NCI-H748 (cell line): ENCODE measurements at regions not wholly inside any gene's neighbourhood (a gene's known extent, or its start where the extent isn't known, plus 50 kb on each side); places are given as distances from the start of the nearest gene placed in this dataset.
A peak's percentile ranks its signal among the peaks of the same experiment; 100 is the strongest.

ENCODE experiments used
- DNase-seq: peaks from one replicate; lab custom pipeline; 2025; ENCODE audit not compliant: unreplicated experiment; lab: John Stamatoyannopoulos, UW

- no peak for DNase-seq
These were observed 370.6 kb upstream of the ROBO2 start for GRCh38 chr3:76669322-76669721.

GRCh38 chr3:76673171-76673570 is 366.7 kb upstream of the ROBO2 start:
- no peak for DNase-seq

- peak; percentile 8 for DNase-seq
These were observed 360.4 kb upstream of the ROBO2 start for GRCh38 chr3:76679541-76679940.

- DNase-seq: no peak
These were observed 356.6 kb upstream of the ROBO2 start for GRCh38 chr3:76683256-76683655.

GRCh38 chr3:76684946-76685345 is 355.0 kb upstream of the ROBO2 start:
- no peak for DNase-seq

- no peak for DNase-seq
These were observed 354.0 kb upstream of the ROBO2 start for GRCh38 chr3:76685858-76686257.

GRCh38 chr3:76687019-76687418 is 352.9 kb upstream of the ROBO2 start:
- DNase-seq: no peak

- peak; percentile 56 for DNase-seq
These were observed 345.8 kb upstream of the ROBO2 start for GRCh38 chr3:76694063-76694462.

- no peak for DNase-seq
These were observed 341.7 kb upstream of the ROBO2 start for GRCh38 chr3:76698136-76698706.

GRCh38 chr3:76699846-76700245 is 340.1 kb upstream of the ROBO2 start:
- DNase-seq: no peak

GRCh38 chr3:76700323-76700722 is 339.6 kb upstream of the ROBO2 start:
- no peak for DNase-seq

- no peak for DNase-seq
These were observed 337.2 kb upstream of the ROBO2 start for GRCh38 chr3:76702676-76703075.

GRCh38 chr3:76715426-76715825 is 324.5 kb upstream of the ROBO2 start:
- DNase-seq: no peak

GRCh38 chr3:76723366-76723765 is 316.5 kb upstream of the ROBO2 start:
- no peak for DNase-seq

GRCh38 chr3:76724075-76724474 is 315.8 kb upstream of the ROBO2 start:
- DNase-seq: no peak

GRCh38 chr3:76724706-76725105 is 315.2 kb upstream of the ROBO2 start:
- DNase-seq: no peak

GRCh38 chr3:76726034-76726433 is 313.9 kb upstream of the ROBO2 start:
- DNase-seq: no peak

GRCh38 chr3:76728426-76728825 is 311.5 kb upstream of the ROBO2 start:
- DNase-seq: no peak

- no peak for DNase-seq
These were observed 308.4 kb upstream of the ROBO2 start for GRCh38 chr3:76731471-76731870.

GRCh38 chr3:76733073-76733759 is 306.7 kb upstream of the ROBO2 start:
- DNase-seq: no peak

- peak; percentile 75 for DNase-seq
These were observed 304.7 kb upstream of the ROBO2 start for GRCh38 chr3:76735152-76735551.

- peak; percentile 34 for DNase-seq
These were observed 286.3 kb upstream of the ROBO2 start for GRCh38 chr3:76753599-76753998.

GRCh38 chr3:76754247-76754646 is 285.7 kb upstream of the ROBO2 start:
- DNase-seq: peak; percentile 10
